K562 (cell line): ENCODE measurements at regions not wholly inside any gene's neighbourhood (a gene's known extent, or its start where the extent isn't known, plus 50 kb on each side); places are given as distances from the start of the nearest gene placed in this dataset.

Source experiments
- ATAC-seq: fragments of 200-7000 bp; cut with Tn5 transposase; 3 replicates; pipeline ENCODE4 v1.9.1; 2020; ENCODE audit warnings: moderate library complexity
- BruUV-seq: library from RNA; stranded (reverse); fragments of 400-500 nt; replicated peaks from 2 replicates; lab custom pipeline; 2021; lab: Mats Ljungman, UMichigan
- CTCF ChIA-PET: fragments of 300-600 bp; formaldehyde crosslinking; extraction: SDS; loops from one replicate; lab custom pipeline; 2021; ENCODE audit warnings: low intra/inter-chr PET ratio; lab: Yijun Ruan, JAX
- POLR2A ChIA-PET: fragments of 300-600, 350-650 bp; sonication (Branson Sonifier 250); formaldehyde crosslinking; extraction: SDS; loops from one replicate; lab custom pipeline; 2021; ENCODE audit warnings: antibody characterized with exemption, inconsistent platforms; lab: Yijun Ruan, JAX
- DNase-seq, 4 experiments: peaks; one replicate each; pipeline versions ENCODE4 v3.0.0 to v3.0.0-alpha.2; 2011 to 2018; ENCODE audit warnings: low spot score in 3 of 4, mixed read lengths in 3 of 4; ENCODE audit errors: extremely low read depth in 1 of 4
- FAIRE-seq: peaks from 2 replicates; lab custom pipeline; 2011; peaks lifted over from hg19 to GRCh38; lab: Jason Lieb, UNC
- H2AFZ ChIP-seq: 2 replicates; pipeline ENCODE4 v1.6.0; 2011; ENCODE audit warnings: low read depth, low read length, control low read depth, inconsistent platforms
- H3K27ac ChIP-seq: fragments of 200-600 bp; 3 replicates; pipeline ENCODE4 v1.8.0; 2011; ENCODE audit warnings: low read depth, mild to moderate bottlenecking, control low read depth, inconsistent platforms, low read length, moderate library complexity, mixed read lengths; ENCODE audit errors: extremely low read depth
- H3K27me3 ChIP-seq, 2 experiments: fragments of 300-600 bp in 1 of 2; 2 replicates in 1 of 2; 3 replicates in 1 of 2; pipeline versions ENCODE4 v1.6.0 to v1.8.0; 2011; ENCODE audit warnings: inconsistent platforms in 2 of 2, low read length in 2 of 2, mild to moderate bottlenecking in 1 of 2, mixed read lengths in 1 of 2, moderate library complexity in 1 of 2; ENCODE audit not compliant: control insufficient read depth in 2 of 2, insufficient read depth in 2 of 2
- H3K36me3 ChIP-seq: fragments of 300-600 bp; 3 replicates; pipeline ENCODE4 v1.8.0; 2011; ENCODE audit warnings: mild to moderate bottlenecking, low read length, inconsistent platforms; ENCODE audit not compliant: control insufficient read depth, insufficient read depth
- H3K4me1 ChIP-seq, 2 experiments: fragments of 200-600 bp in 1 of 2; replicated peaks in 1 of 2; 2 replicates in 1 of 2; 3 replicates in 1 of 2; pipeline versions ENCODE4 v1.5.1 to v1.8.0; 2011; ENCODE audit warnings: inconsistent platforms in 2 of 2, low read length in 2 of 2, mild to moderate bottlenecking in 1 of 2, mixed read lengths in 1 of 2, moderate library complexity in 1 of 2; ENCODE audit not compliant: control insufficient read depth in 2 of 2, insufficient read depth in 2 of 2
- H3K4me2 ChIP-seq: 2 replicates; pipeline ENCODE4 v1.6.1; 2011; ENCODE audit warnings: low read length, control low read depth, inconsistent platforms, mixed read lengths; ENCODE audit not compliant: insufficient read depth
- H3K4me3 ChIP-seq: fragments of 200-600 bp; sonication (generic), shearing (Covaris generic); 2 replicates; pipeline ENCODE4 v1.5.1; 2016; ENCODE audit warnings: control low read depth, inconsistent platforms
- H3K79me2 ChIP-seq: fragments of 200-600 bp; 3 replicates; pipeline ENCODE4 v1.8.0; 2011; ENCODE audit warnings: low read length, inconsistent platforms; ENCODE audit not compliant: control insufficient read depth, insufficient read depth
- H3K9ac ChIP-seq, 2 experiments: 2 replicates each; pipeline versions ENCODE4 v1.6.0 to v1.6.1; 2011; ENCODE audit warnings: low read depth in 2 of 2, low read length in 2 of 2, control low read depth in 1 of 2, inconsistent platforms in 1 of 2, mild to moderate bottlenecking in 1 of 2, mixed read lengths in 1 of 2; ENCODE audit not compliant: insufficient read depth in 1 of 2
- H3K9me1 ChIP-seq: one replicate; pipeline ENCODE4 v1.6.0; 2011; ENCODE audit warnings: inconsistent platforms, mild to moderate bottlenecking, low read length, moderate library complexity; ENCODE audit not compliant: control insufficient read depth, insufficient read depth
- H3K9me3 ChIP-seq: replicated peaks from 2 replicates; pipeline ENCODE4 v1.5.1; 2011; ENCODE audit warnings: low read depth, low read length, inconsistent platforms; ENCODE audit not compliant: control insufficient read depth, insufficient read depth
- H4K20me1 ChIP-seq: replicated peaks from 2 replicates; pipeline ENCODE4 v1.6.1; 2011; ENCODE audit warnings: low read length, inconsistent platforms, mixed read lengths; ENCODE audit not compliant: control insufficient read depth, insufficient read depth
- ATF7 ChIP-seq: fragments of 450-650 bp; IDR thresholded peaks from 2 replicates; pipeline ENCODE4 v1.7.1; 2014; ENCODE audit warnings: mild to moderate bottlenecking, moderate library complexity
- CREM ChIP-seq: IDR thresholded peaks from 2 replicates; pipeline ENCODE4 v1.6.1; 2014; ENCODE audit warnings: antibody characterized with exemption, low read depth
- IFI16 ChIP-seq: fragments of 250-450 bp; sonication (Bioruptor Pico); IDR thresholded peaks from 2 replicates; pipeline ENCODE4 v2.1.2; 2022; ENCODE audit warnings: mild to moderate bottlenecking, inconsistent platforms
- MAZ ChIP-seq, 2 experiments: fragments of 450-650 bp in 1 of 2; sonication (generic) in 1 of 2; formaldehyde crosslinking; IDR thresholded peaks in 1 of 2; conservative IDR thresholded peaks in 1 of 2; 2 replicates each; pipeline versions ENCODE4 v1.4.0 to v1.5.0; 2020; ENCODE audit warnings: mild to moderate bottlenecking in 1 of 2, missing genetic modification reagents in 1 of 2
- NCOA2 ChIP-seq, 2 experiments: fragments of 450-650 bp; IDR thresholded peaks; 2 replicates each; pipeline ENCODE4 v1.6.1; 2018; ENCODE audit warnings: mild to moderate bottlenecking in 2 of 2, moderate library complexity in 1 of 2; ENCODE audit not compliant: partially characterized antibody in 2 of 2
- NR2C2 ChIP-seq, 2 experiments: fragments of 200-800 bp in 1 of 2; sonication (Bioruptor generic) in 1 of 2; sonication (generic) in 1 of 2; formaldehyde crosslinking in 1 of 2; IDR thresholded peaks; 2 replicates each; pipeline versions ENCODE4 v1.6.1 to v1.8.0; 2016 to 2022; ENCODE audit warnings: mild to moderate bottlenecking in 1 of 2, missing compliant biosample characterization in 1 of 2, missing genetic modification characterization in 1 of 2, missing genetic modification reagents in 1 of 2
- SMARCA4 ChIP-seq: fragments of 450-650 bp; IDR thresholded peaks from 2 replicates; pipeline ENCODE4 v1.6.1; 2016
- SUPT5H ChIP-seq: fragments of 450-650 bp; IDR thresholded peaks from 2 replicates; pipeline ENCODE4 v1.6.1; 2016
- ZEB2 ChIP-seq: fragments of 450-650 bp; IDR thresholded peaks from 2 replicates; pipeline ENCODE4 v1.6.1; 2016
- ZNF212 ChIP-seq: fragments of 450-650 bp; formaldehyde crosslinking; IDR thresholded peaks from 2 replicates; pipeline ENCODE4 v1.4.0; 2020; ENCODE audit warnings: mild to moderate bottlenecking
- ZNF253 ChIP-seq: fragments of 250-450 bp; sonication (Bioruptor Pico); conservative IDR thresholded peaks from 2 replicates; pipeline ENCODE4 v1.6.1; 2021; ENCODE audit warnings: mild to moderate bottlenecking
- ZNF282 ChIP-seq: sonication (generic); formaldehyde crosslinking; IDR thresholded peaks from 2 replicates; pipeline ENCODE4 v1.8.1; 2023; ENCODE audit warnings: missing genetic modification reagents
- ZNF561 ChIP-seq: fragments of 450-650 bp; formaldehyde crosslinking; conservative IDR thresholded peaks from 2 replicates; pipeline ENCODE4 v1.4.0; 2020; ENCODE audit warnings: mild to moderate bottlenecking, moderate library complexity
- ZNF780A ChIP-seq: fragments of 250-450 bp; sonication (Bioruptor Pico); IDR thresholded peaks from 2 replicates; pipeline ENCODE4 v1.5.0; 2021; ENCODE audit warnings: mild to moderate bottlenecking
- WGBS: fragments of 100-300 bp; shearing (Covaris generic); methylation state at CpG from one replicate; pipeline ENCODE4 v1.1.6; 2016; ENCODE audit warnings: low coverage, mixed read lengths; ENCODE audit not compliant: insufficient coverage; ENCODE audit errors: missing lambda C conversion rate; 5-methylcytosine and 5-hydroxymethylcytosine counted together
- in situ Hi-C: fragments of 300-500 bp; cut with MboI; formaldehyde crosslinking; loops from 4 replicates; pipeline ENCODE4 v1.15.0; 2018; ENCODE audit warnings: inconsistent platforms, mixed read lengths
- intact Hi-C: fragments of 100-400 bp; cut with micrococcal nuclease; formaldehyde crosslinking; loops from 2 replicates; pipeline ENCODE4 v1.14.2; 2022
- TF ChIP-seq, protein P1 (sequence below): fragments of 200-800 bp; sonication (Bioruptor generic); IDR thresholded peaks from 2 replicates; pipeline ENCODE4 v1.6.1; 2017; ENCODE audit warnings: missing genetic modification characterization, missing compliant biosample characterization
- TF ChIP-seq, protein P2 (sequence below): IDR thresholded peaks from 2 replicates; pipeline ENCODE4 v1.6.1; 2012; ENCODE audit warnings: low read depth, low read length, improper control_type of control experiment, borderline replicate concordance
- TF ChIP-seq, protein P3 (sequence below): sonication (generic); formaldehyde crosslinking; IDR thresholded peaks from 2 replicates; pipeline ENCODE4 v1.8.0; 2022; ENCODE audit warnings: missing genetic modification reagents, mild to moderate bottlenecking, moderate library complexity, borderline replicate concordance

DNA sequence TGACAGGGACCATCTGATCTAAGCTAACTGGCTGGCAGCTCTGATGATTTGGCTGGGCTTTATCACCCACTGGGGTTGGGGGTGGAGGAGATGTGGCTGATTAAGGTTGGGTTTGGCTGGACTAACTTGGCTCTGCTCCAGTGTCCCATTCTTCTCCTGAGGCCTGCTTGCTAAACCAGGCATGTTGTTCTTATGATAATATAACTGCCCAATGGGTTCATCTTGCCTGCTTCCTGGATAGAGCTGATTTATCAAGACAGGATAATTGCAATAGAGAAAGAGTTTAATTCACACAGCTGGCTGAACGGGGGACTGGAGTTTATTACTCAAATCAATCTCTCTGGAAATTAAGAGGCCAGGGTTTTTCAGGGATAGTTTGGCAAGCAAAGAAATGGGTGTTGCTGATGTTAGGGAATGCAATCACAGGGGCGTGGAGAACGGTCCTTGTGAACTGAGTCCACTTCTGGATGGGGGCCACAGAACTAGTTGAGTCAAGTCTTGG, 150.4 kb downstream of the PTH2R start:
- Histone ChIP-seq H3K27ac (peak overlapping the region; percentile 11; the same call in 1 of the 3 replicates), H3K4me3 (no peak overlapping the region), H4K20me1 (no peaks in the 10 kb centered on the region), H3K27me3 (no peaks in the 10 kb centered on the region), H3K36me3 (peaks cover 3% of the 10 kb centered on the region; the same call in 2 of the 3 replicates), H3K4me1 (peaks cover 4 to 26% of the 10 kb centered on the region in 2 experiments; a peak in 3 of 5 replicates), H3K79me2 (peaks cover 3% of the 10 kb centered on the region; the same call in 1 of the 3 replicates), H2AFZ (no peak overlapping the region), H3K9me1 (peaks cover 3% of the 10 kb centered on the region), H3K9ac (no peak overlapping the region), H3K9me3 (no peaks in the 10 kb centered on the region; the same call in 1 of the 2 replicates), H3K4me2 (0 out of 2 replicates have a peak overlapping the region, but pooled peaks have one; percentile 50)
- DNase-seq (peak in 3 of 4 experiments; percentile 23 to 78 (median 57)), FAIRE-seq (peak; percentile 75), ATAC-seq (peak; percentile 69)
- in situ Hi-C loops, result no loop called here
- ChIA-PET CTCF (no interaction called here), POLR2A (interaction anchor here (1.5 to 2.0 kb wide), 2 partner anchors 12 to 14 kb away, joined by 4 to 9 read pairs; no protein-coding TSS in a partner anchor)
- no TSS peak for BruUV-seq
- intact Hi-C loops, result no loop called here
- WGBS, result 28% methylated on average over 3 of the region's 3 CpGs
- no peak for TF ChIP-seq ZNF212
- 0 out of 4 replicates have a peak, but pooled peaks of 1 of the 2 experiments have one; percentile 1 for TF ChIP-seq MAZ (CRISPR knock-in tag; conservative IDR thresholded peaks at IDR 0.05 in 1 of 2, IDR thresholded peaks at IDR 0.05 in 1 of 2)
- no peak for TF ChIP-seq NR2C2 (CRISPR knock-in tag; IDR thresholded peaks at IDR 0.05)
- TF ChIP-seq NR2C2 (tag; IDR thresholded peaks at IDR 0.05), result no peak
- TF ChIP-seq CREM, result 0 out of 2 replicates have a peak, but pooled peaks have one; percentile 40
- no peak for TF ChIP-seq ZNF253 (CRISPR knock-in tag)
- no peak for TF ChIP-seq SUPT5H
- TF ChIP-seq ATF7, result 0 out of 2 replicates have a peak, but pooled peaks have one; percentile 17
- TF ChIP-seq IFI16 (CRISPR knock-in tag), result no peak
- TF ChIP-seq, protein P1, sequence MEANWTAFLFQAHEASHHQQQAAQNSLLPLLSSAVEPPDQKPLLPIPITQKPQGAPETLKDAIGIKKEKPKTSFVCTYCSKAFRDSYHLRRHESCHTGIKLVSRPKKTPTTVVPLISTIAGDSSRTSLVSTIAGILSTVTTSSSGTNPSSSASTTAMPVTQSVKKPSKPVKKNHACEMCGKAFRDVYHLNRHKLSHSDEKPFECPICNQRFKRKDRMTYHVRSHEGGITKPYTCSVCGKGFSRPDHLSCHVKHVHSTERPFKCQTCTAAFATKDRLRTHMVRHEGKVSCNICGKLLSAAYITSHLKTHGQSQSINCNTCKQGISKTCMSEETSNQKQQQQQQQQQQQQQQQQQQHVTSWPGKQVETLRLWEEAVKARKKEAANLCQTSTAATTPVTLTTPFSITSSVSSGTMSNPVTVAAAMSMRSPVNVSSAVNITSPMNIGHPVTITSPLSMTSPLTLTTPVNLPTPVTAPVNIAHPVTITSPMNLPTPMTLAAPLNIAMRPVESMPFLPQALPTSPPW, result peak; percentile 64; the same call in 1 of the 2 replicates
- TF ChIP-seq, protein P2, sequence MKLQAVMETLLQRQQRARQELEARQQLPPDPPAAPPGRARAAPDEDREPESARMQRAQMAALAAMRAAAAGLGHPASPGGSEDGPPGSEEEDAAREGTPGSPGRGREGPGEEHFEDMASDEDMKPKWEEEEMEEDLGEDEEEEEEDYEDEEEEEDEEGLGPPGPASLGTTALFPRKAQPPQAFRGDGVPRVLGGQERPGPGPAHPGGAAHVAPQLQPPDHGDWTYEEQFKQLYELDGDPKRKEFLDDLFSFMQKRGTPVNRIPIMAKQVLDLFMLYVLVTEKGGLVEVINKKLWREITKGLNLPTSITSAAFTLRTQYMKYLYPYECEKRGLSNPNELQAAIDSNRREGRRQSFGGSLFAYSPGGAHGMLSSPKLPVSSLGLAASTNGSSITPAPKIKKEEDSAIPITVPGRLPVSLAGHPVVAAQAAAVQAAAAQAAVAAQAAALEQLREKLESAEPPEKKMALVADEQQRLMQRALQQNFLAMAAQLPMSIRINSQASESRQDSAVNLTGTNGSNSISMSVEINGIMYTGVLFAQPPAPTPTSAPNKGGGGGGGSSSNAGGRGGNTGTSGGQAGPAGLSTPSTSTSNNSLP, result no peak
- no peak for TF ChIP-seq NCOA2 (IDR thresholded peaks at IDR 0.05; ENCODE audit: partially characterized antibody in 2 of 2)
- peak; percentile 66 for TF ChIP-seq SMARCA4
- TF ChIP-seq ZNF282 (CRISPR knock-in tag), result no peak
- TF ChIP-seq, protein P3, sequence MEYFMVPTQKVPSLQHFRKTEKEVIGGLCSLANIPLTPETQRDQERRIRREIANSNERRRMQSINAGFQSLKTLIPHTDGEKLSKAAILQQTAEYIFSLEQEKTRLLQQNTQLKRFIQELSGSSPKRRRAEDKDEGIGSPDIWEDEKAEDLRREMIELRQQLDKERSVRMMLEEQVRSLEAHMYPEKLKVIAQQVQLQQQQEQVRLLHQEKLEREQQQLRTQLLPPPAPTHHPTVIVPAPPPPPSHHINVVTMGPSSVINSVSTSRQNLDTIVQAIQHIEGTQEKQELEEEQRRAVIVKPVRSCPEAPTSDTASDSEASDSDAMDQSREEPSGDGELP (CRISPR knock-in tag), result no peak
- TF ChIP-seq ZNF561, result no peak
- no peak for TF ChIP-seq ZNF780A (CRISPR knock-in tag)
- 0 out of 2 replicates have a peak, but pooled peaks have one; percentile 33 for TF ChIP-seq ZEB2
